CD14-positive monocyte (primary cell): ENCODE measurements at regions not wholly inside any gene's neighbourhood (a gene's known extent, or its start where the extent isn't known, plus 50 kb on each side); places are given as distances from the start of the nearest gene placed in this dataset.

Experiments
- DNase-seq, 3 donors: peaks; one replicate each; pipeline ENCODE4 v3.0.0-alpha.2; 2011 to 2022
- H2AFZ ChIP-seq: 2 replicates; pipeline ENCODE4 v1.6.0; 2012; ENCODE audit warnings: mild to moderate bottlenecking, low read depth, low read length, inconsistent platforms; ENCODE audit not compliant: insufficient read depth, poor library complexity, severe bottlenecking
- H3K27ac ChIP-seq, 2 donors: 1 replicate in 1 of 2; 2 replicates in 1 of 2; pipeline ENCODE4 v1.5.1; 2012 to 2013; ENCODE audit warnings: low read length in 2 of 2, control low read depth in 1 of 2, inconsistent platforms in 1 of 2, low read depth in 1 of 2, mild to moderate bottlenecking in 1 of 2
- H3K27me3 ChIP-seq, 2 donors: one replicate each; pipeline versions ENCODE4 v1.6.0 to v1.6.1; 2011 to 2013; ENCODE audit warnings: low read length in 2 of 2; ENCODE audit not compliant: control insufficient read depth in 2 of 2, insufficient read depth in 2 of 2
- H3K36me3 ChIP-seq, 2 donors: replicated peaks in 1 of 2; 1 replicate in 1 of 2; 2 replicates in 1 of 2; pipeline versions ENCODE4 v1.5.1 to v1.6.1; 2012 to 2013; ENCODE audit warnings: low read length in 2 of 2, control low read depth in 1 of 2, inconsistent platforms in 1 of 2, mild to moderate bottlenecking in 1 of 2; ENCODE audit not compliant: insufficient read depth in 2 of 2, control insufficient read depth in 1 of 2
- H3K4me1 ChIP-seq, 2 donors: 1 replicate in 1 of 2; 2 replicates in 1 of 2; pipeline versions ENCODE4 v1.5.1 to v1.6.1; 2012 to 2013; ENCODE audit warnings: low read length in 2 of 2, control low read depth in 1 of 2, inconsistent platforms in 1 of 2, mild to moderate bottlenecking in 1 of 2, moderate library complexity in 1 of 2; ENCODE audit not compliant: insufficient read depth in 2 of 2, control insufficient read depth in 1 of 2
- H3K4me2 ChIP-seq: replicated peaks from 2 replicates; pipeline ENCODE3; 2012; ENCODE audit warnings: low read length, moderate library complexity, mild to moderate bottlenecking; ENCODE audit not compliant: poor library complexity, severe bottlenecking; ENCODE audit errors: extremely low read depth
- H3K4me3 ChIP-seq, 3 experiments: fragments of 200-600 bp in 1 of 3; sonication (generic) in 1 of 3; replicated peaks in 1 of 3; 1 replicate in 2 of 3; 2 replicates in 1 of 3; pipeline ENCODE4 v1.5.1; 2011 to 2013; ENCODE audit warnings: low read length in 3 of 3, mild to moderate bottlenecking in 3 of 3, control low read depth in 2 of 3, low read depth in 2 of 3, inconsistent platforms in 1 of 3, moderate library complexity in 1 of 3
- H3K79me2 ChIP-seq: 2 replicates; pipeline ENCODE4 v1.6.0; 2012; ENCODE audit warnings: mild to moderate bottlenecking, control low read depth, inconsistent platforms, low read length, moderate library complexity; ENCODE audit not compliant: insufficient read depth
- H3K9ac ChIP-seq: 2 replicates; pipeline ENCODE4 v1.6.0; 2017; ENCODE audit warnings: low read length, mild to moderate bottlenecking; ENCODE audit not compliant: insufficient read depth, poor library complexity, severe bottlenecking
- H3K9me3 ChIP-seq, 2 donors: replicated peaks in 1 of 2; 1 replicate in 1 of 2; 2 replicates in 1 of 2; pipeline versions ENCODE4 v1.5.1 to v1.6.1; 2012 to 2013; ENCODE audit warnings: low read length in 2 of 2, control low read depth in 1 of 2; ENCODE audit not compliant: control insufficient read depth in 1 of 2, insufficient read depth in 1 of 2
- H4K20me1 ChIP-seq: 2 replicates; pipeline ENCODE4 v1.6.0; 2012; ENCODE audit warnings: mild to moderate bottlenecking, low read length, control low read depth, moderate library complexity; ENCODE audit not compliant: insufficient read depth
- H3K27ac Mint-ChIP-seq, 7 donors: one replicate each; pipeline ENCODE4 v1.8.0; 2020; ENCODE audit warnings: mild to moderate bottlenecking in 7 of 7, mixed read lengths in 7 of 7, moderate library complexity in 6 of 7, inconsistent platforms in 2 of 7
- H3K27me3 Mint-ChIP-seq, 3 donors: one replicate each; pipeline ENCODE4 v1.8.0; 2021 to 2022; ENCODE audit warnings: low read depth in 3 of 3, mild to moderate bottlenecking in 3 of 3, mixed read lengths in 3 of 3, moderate library complexity in 3 of 3, inconsistent platforms in 1 of 3
- H3K36me3 Mint-ChIP-seq, 2 donors: one replicate each; pipeline ENCODE4 v1.8.0; 2020; ENCODE audit warnings: mixed read lengths in 2 of 2, inconsistent platforms in 1 of 2, mild to moderate bottlenecking in 1 of 2
- H3K4me1 Mint-ChIP-seq: one replicate; pipeline ENCODE4 v1.8.0; 2020; ENCODE audit warnings: mild to moderate bottlenecking, mixed read lengths
- H3K4me3 Mint-ChIP-seq, 2 donors: one replicate each; pipeline ENCODE4 v1.8.0; 2020; ENCODE audit warnings: mild to moderate bottlenecking in 2 of 2, mixed read lengths in 2 of 2, moderate library complexity in 1 of 2
- H3K9me3 Mint-ChIP-seq, 7 donors: one replicate each; pipeline ENCODE4 v1.8.0; 2020 to 2022; ENCODE audit warnings: mixed read lengths in 7 of 7, mild to moderate bottlenecking in 6 of 7, moderate library complexity in 6 of 7, inconsistent platforms in 2 of 7
- WGBS: methylation state at CpG from one replicate; pipeline ENCODE4 v1.1.5; 2013; ENCODE audit warnings: missing lambda C conversion rate; ENCODE audit not compliant: insufficient coverage; 5-methylcytosine and 5-hydroxymethylcytosine counted together
- intact Hi-C, 2 donors: fragments of 100-400 bp; cut with micrococcal nuclease; formaldehyde crosslinking; loops; one replicate each; pipeline versions ENCODE4 v1.15.0 to v1.15.1; 2023
- TF ChIP-seq, protein P1 (sequence below): fragments of 200-600 bp; IDR thresholded peaks from one replicate; pipeline ENCODE4 v1.8.0; 2022; ENCODE audit warnings: antibody characterized with exemption, mild to moderate bottlenecking

GRCh38 chr2:205892665-205893259 is 193.2 kb downstream of the INO80D start:
- no peaks in the 10 kb centered on the region for H4K20me1 ChIP-seq
- H3K4me3 Mint-ChIP-seq, result no peak overlapping the region

GRCh38 chr2:205892251-205892655 is 193.7 kb downstream of the INO80D start:
- no peak overlapping the region for H3K4me2 ChIP-seq
- intact Hi-C loops, result no loop called here
- peaks cover 0 to 8% (median 3%) of the 10 kb centered on the region in 3 donors for H3K27me3 Mint-ChIP-seq

More at GRCh38 chr2:205892665-205893259, 193.2 kb downstream of the INO80D start:
- intact Hi-C loops, result no loop called here
- Mint-ChIP-seq H3K27me3 (peaks cover 0 to 8% (median 3%) of the 10 kb centered on the region in 3 donors), H3K9me3 (no peaks in the 10 kb centered on the region), H3K4me1 (no peaks in the 10 kb centered on the region), H3K36me3 (no peaks in the 10 kb centered on the region), H3K27ac (no peak overlapping the region)
- Histone ChIP-seq H3K4me2 (no peak overlapping the region), H3K36me3 (no peaks in the 10 kb centered on the region), H3K27ac (no peak overlapping the region), H3K27me3 (no peaks in the 10 kb centered on the region), H3K9me3 (no peaks in the 10 kb centered on the region), H3K9ac (no peak overlapping the region), H3K4me3 (no peak overlapping the region), H3K4me1 (no peaks in the 10 kb centered on the region), H3K79me2 (no peaks in the 10 kb centered on the region), H2AFZ (no peak overlapping the region)
- TF ChIP-seq, protein P1, sequence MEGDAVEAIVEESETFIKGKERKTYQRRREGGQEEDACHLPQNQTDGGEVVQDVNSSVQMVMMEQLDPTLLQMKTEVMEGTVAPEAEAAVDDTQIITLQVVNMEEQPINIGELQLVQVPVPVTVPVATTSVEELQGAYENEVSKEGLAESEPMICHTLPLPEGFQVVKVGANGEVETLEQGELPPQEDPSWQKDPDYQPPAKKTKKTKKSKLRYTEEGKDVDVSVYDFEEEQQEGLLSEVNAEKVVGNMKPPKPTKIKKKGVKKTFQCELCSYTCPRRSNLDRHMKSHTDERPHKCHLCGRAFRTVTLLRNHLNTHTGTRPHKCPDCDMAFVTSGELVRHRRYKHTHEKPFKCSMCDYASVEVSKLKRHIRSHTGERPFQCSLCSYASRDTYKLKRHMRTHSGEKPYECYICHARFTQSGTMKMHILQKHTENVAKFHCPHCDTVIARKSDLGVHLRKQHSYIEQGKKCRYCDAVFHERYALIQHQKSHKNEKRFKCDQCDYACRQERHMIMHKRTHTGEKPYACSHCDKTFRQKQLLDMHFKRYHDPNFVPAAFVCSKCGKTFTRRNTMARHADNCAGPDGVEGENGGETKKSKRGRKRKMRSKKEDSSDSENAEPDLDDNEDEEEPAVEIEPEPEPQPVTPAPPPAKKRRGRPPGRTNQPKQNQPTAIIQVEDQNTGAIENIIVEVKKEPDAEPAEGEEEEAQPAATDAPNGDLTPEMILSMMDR, result no peak
- WGBS, result 92% methylated on average over 5 of the region's 17 CpGs
- DNase-seq, result no peak

More at GRCh38 chr2:205892251-205892655, 193.7 kb downstream of the INO80D start:
- DNase-seq, result no peak
- H3K27ac Mint-ChIP-seq, result no peak overlapping the region
- no peaks in the 10 kb centered on the region for H3K9me3 Mint-ChIP-seq
- H3K4me3 Mint-ChIP-seq, result no peak overlapping the region
- Histone ChIP-seq H3K9me3 (no peaks in the 10 kb centered on the region), H3K4me3 (no peak overlapping the region), H3K79me2 (no peaks in the 10 kb centered on the region), H3K27me3 (no peaks in the 10 kb centered on the region), H3K27ac (no peak overlapping the region), H4K20me1 (no peaks in the 10 kb centered on the region), H3K9ac (no peak overlapping the region), H3K4me1 (no peaks in the 10 kb centered on the region), H2AFZ (no peak overlapping the region), H3K36me3 (no peaks in the 10 kb centered on the region)
- H3K4me1 Mint-ChIP-seq, result no peaks in the 10 kb centered on the region
- H3K36me3 Mint-ChIP-seq, result no peaks in the 10 kb centered on the region
- TF ChIP-seq, protein P1, result no peak
- WGBS, result 67% methylated on average over 8 of the region's 10 CpGs
